Panc1 (cell line): ENCODE measurements at regions not wholly inside any gene's neighbourhood (a gene's known extent, or its start where the extent isn't known, plus 50 kb on each side); places are given as distances from the start of the nearest gene placed in this dataset.

ENCODE experiments used
- CTCF ChIP-seq: fragments of 450-650 bp; IDR thresholded peaks from 2 replicates; pipeline ENCODE4 v1.5.1; 2017; ENCODE audit warnings: mild to moderate bottlenecking
- SIN3A ChIP-seq: IDR thresholded peaks from 2 replicates; pipeline ENCODE4 v1.6.1; 2012; ENCODE audit warnings: low read depth, mild to moderate bottlenecking, low read length, moderate library complexity, borderline replicate concordance; ENCODE audit not compliant: insufficient read depth

GRCh38 chr18:78682716-78683115 is 296.9 kb upstream of the SALL3 start:
- TF ChIP-seq CTCF (no peak), SIN3A (no peak)
